Transverse colon (tissue), 4 donors: ENCODE measurements at regions not wholly inside any gene's neighbourhood (a gene's known extent, or its start where the extent isn't known, plus 50 kb on each side); places are given as distances from the start of the nearest gene placed in this dataset.

Experiments used
- DNase-seq: peaks from one replicate; pipeline ENCODE4 v3.0.0-alpha.2; 2019
- H3K27ac ChIP-seq, 4 donors: fragments of 200-600 bp; sonication (generic); 2 replicates each; pipeline ENCODE4 v1.5.1; 2016 to 2018; ENCODE audit warnings: inconsistent platforms in 4 of 4
- H3K27me3 ChIP-seq: fragments of 200-600 bp; sonication (generic); 2 replicates; pipeline ENCODE4 v1.5.1; 2017; ENCODE audit warnings: inconsistent platforms
- H3K36me3 ChIP-seq, 4 donors: fragments of 200-600 bp; sonication (generic); 2 replicates each; pipeline ENCODE4 v1.5.1; 2017 to 2019; ENCODE audit warnings: inconsistent platforms in 4 of 4
- H3K4me1 ChIP-seq, 4 donors: fragments of 200-600 bp; sonication (generic); 2 replicates each; pipeline ENCODE4 v1.5.1; 2017 to 2020; ENCODE audit warnings: inconsistent platforms in 4 of 4
- H3K4me3 ChIP-seq, 4 donors: fragments of 200-600 bp; sonication (generic); 1 replicate in 1 of 4; 2 replicates in 3 of 4; pipeline versions ENCODE4 v1.5.1 to v1.6.1; 2017 to 2019; ENCODE audit warnings: inconsistent platforms in 4 of 4
- H3K9me3 ChIP-seq, 2 donors: fragments of 200-600 bp; sonication (generic); 2 replicates each; pipeline ENCODE4 v1.5.1; 2017 to 2019; ENCODE audit warnings: inconsistent platforms in 2 of 2
- EP300 ChIP-seq: sonication (generic); formaldehyde crosslinking; IDR thresholded peaks from one replicate; pipeline ENCODE4 v1.6.1; 2017; ENCODE audit warnings: antibody characterized with exemption, low read depth
- POLR2A ChIP-seq: fragments of 450-650 bp; IDR thresholded peaks from one replicate; pipeline ENCODE4 v1.6.1; 2016; ENCODE audit warnings: antibody characterized with exemption, mild to moderate bottlenecking, moderate library complexity
- POLR2AphosphoS5 ChIP-seq, 3 donors: sonication (generic); formaldehyde crosslinking; IDR thresholded peaks; one replicate each; pipeline ENCODE4 v1.6.1; 2016; ENCODE audit warnings: antibody characterized with exemption in 3 of 3
- WGBS, 2 donors: methylation state at CpG; one replicate each; pipeline ENCODE4 v1.1.5; 2018; ENCODE audit warnings: low coverage in 1 of 2; 5-methylcytosine and 5-hydroxymethylcytosine counted together
- in situ Hi-C, 4 donors: fragments of 200-750 bp; cut with MboI; loops; one replicate each; pipeline versions ENCODE4 v1.15.0 to v1.15.1; 2017; ENCODE audit warnings: low sequenced_read_pairs in 3 of 4, low pct_ligation_motif_present in 1 of 4, low pct_unique_long_range_greater_than_20kb in 1 of 4
- intact Hi-C: fragments of 100-400 bp; cut with DNase I; formaldehyde crosslinking; loops from one replicate; pipeline ENCODE4 v1.15.1; 2023; ENCODE audit warnings: low total_unique reads
- TF ChIP-seq, protein P1 (sequence below), 5 experiments: fragments of 200-600 bp in 3 of 5; fragments of 450-650 bp in 2 of 5; sonication (generic) in 3 of 5; IDR thresholded peaks; 1 replicate in 2 of 5; 2 replicates in 3 of 5; pipeline ENCODE4 v1.5.1; 2016 to 2017; ENCODE audit warnings: antibody characterized with exemption in 5 of 5, inconsistent platforms in 3 of 5, mild to moderate bottlenecking in 2 of 5, moderate library complexity in 1 of 5

DNA sequence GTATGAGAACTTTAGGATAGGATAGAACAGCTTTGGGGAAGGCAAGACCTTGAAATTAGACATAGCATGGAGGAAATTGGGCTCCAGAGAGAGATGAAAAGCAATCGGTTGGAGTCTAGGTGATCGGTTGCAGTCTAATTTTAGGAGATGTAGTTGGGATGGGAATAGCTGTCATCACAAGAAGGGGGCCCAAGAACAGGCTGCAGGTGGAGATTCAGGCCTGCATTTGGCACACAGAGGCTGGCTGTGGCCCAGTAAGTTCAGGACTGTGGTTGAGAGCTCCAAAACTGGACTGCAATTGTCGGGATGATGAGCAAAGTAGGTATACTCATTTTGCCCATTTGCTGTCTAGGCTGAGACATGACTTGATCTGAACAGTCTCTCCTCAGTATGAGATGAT is 301.3 kb upstream of the B3GALT2 start:
- DNase-seq, result no peak
- Histone ChIP-seq H3K27me3 (no peaks in the 10 kb centered on the region), H3K4me1 (no peaks in the 10 kb centered on the region), H3K36me3 (no peaks in the 10 kb centered on the region), H3K4me3 (no peak overlapping the region), H3K9me3 (peaks cover 2 to 5% of the 10 kb centered on the region in 2 donors), H3K27ac (no peak overlapping the region)
- intact Hi-C loops, result no loop called here
- in situ Hi-C loops, result no loop called here
- TF ChIP-seq POLR2AphosphoS5 (IDR thresholded peaks at IDR 0.05), result no peak
- TF ChIP-seq POLR2A, result no peak
- no peak for TF ChIP-seq EP300
- TF ChIP-seq, protein P1, sequence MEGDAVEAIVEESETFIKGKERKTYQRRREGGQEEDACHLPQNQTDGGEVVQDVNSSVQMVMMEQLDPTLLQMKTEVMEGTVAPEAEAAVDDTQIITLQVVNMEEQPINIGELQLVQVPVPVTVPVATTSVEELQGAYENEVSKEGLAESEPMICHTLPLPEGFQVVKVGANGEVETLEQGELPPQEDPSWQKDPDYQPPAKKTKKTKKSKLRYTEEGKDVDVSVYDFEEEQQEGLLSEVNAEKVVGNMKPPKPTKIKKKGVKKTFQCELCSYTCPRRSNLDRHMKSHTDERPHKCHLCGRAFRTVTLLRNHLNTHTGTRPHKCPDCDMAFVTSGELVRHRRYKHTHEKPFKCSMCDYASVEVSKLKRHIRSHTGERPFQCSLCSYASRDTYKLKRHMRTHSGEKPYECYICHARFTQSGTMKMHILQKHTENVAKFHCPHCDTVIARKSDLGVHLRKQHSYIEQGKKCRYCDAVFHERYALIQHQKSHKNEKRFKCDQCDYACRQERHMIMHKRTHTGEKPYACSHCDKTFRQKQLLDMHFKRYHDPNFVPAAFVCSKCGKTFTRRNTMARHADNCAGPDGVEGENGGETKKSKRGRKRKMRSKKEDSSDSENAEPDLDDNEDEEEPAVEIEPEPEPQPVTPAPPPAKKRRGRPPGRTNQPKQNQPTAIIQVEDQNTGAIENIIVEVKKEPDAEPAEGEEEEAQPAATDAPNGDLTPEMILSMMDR (IDR thresholded peaks at IDR 0.05), result no peak
- 93 to 94% methylated on average over 3 of the region's 3 CpGs for WGBS, 2 donors

DNA sequence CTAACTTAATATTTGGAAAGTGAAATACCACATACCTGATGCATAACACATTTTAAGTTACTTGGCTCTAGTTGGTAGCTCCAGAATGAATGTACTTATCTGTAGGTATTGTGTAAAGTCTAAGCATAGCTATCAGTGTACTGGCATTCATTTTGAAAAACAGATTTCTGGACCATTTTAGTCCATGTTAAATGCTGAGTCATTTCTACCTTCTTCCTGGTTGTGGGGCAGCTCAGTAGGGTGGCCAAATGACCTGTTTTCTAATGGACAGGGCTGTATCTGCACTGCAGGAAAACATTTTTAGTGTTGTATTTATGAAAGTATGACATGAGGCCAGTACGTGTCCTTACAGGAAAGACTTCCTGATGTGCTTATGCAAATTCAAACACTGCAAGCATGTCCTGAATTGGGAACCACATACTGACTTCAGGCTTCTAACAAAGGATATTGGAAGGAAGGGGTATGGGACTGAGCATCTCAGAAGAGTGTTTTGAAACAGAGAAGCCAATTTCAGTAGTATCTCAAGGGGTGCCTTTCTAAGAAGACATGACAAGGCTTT is 300.3 kb upstream of the B3GALT2 start:
- H3K36me3 ChIP-seq, result no peaks in the 10 kb centered on the region
- no peaks in the 10 kb centered on the region for H3K27me3 ChIP-seq
- H3K4me3 ChIP-seq, result no peak overlapping the region
- peaks cover 2 to 5% of the 10 kb centered on the region in 2 donors for H3K9me3 ChIP-seq
- H3K4me1 ChIP-seq, result no peaks in the 10 kb centered on the region
- H3K27ac ChIP-seq, result no peak overlapping the region
- no peak for TF ChIP-seq POLR2AphosphoS5 (IDR thresholded peaks at IDR 0.05)
- TF ChIP-seq POLR2A, result no peak
- TF ChIP-seq, protein P1 (IDR thresholded peaks at IDR 0.05), result no peak
- no peak for TF ChIP-seq EP300
- in situ Hi-C loops, result no loop called here
- no peak for DNase-seq
- WGBS, 2 donors, result 23% methylated on average over 1 of the region's 1 CpG; no CpG with 5 or more reads in 1 of the 2 donors
- intact Hi-C loops, result no loop called here

DNA sequence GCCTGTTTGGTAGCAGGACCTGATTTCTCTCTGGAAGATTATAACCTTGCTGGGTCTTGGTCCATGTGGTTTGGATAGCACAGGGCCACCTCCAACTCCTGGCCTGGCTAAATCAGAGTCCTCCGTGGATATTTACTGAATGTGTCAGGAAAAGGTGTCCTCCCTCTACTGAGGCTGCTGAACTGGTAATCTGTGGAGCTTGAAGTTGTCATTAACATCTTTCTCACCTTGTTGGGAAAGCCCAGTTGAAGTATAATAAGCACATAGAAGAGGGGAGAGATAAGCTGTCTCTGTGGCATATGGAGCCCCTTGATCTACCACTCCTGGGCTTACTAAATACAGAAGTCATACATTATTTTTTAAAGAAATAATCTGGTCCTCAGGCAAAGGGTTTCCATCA is 294.3 kb upstream of the B3GALT2 start:
- no peak overlapping the region for H3K4me3 ChIP-seq
- in situ Hi-C loops (no loop called here), intact Hi-C loops (no loop called here)
- no peaks in the 10 kb centered on the region for H3K36me3 ChIP-seq
- peaks cover 0 to 5% of the 10 kb centered on the region in 2 donors for H3K9me3 ChIP-seq
- peak overlapping the region in 1 of 4 donors; percentile 0 for H3K27ac ChIP-seq
- TF ChIP-seq, protein P1 (IDR thresholded peaks at IDR 0.05), result no peak
- no peak for TF ChIP-seq POLR2A
- WGBS, 2 donors, result 77% methylated on average over 1 of the region's 1 CpG; no CpG with 5 or more reads in 1 of the 2 donors
- no peaks in the 10 kb centered on the region for H3K4me1 ChIP-seq
- DNase-seq, result no peak
- no peaks in the 10 kb centered on the region for H3K27me3 ChIP-seq

DNA sequence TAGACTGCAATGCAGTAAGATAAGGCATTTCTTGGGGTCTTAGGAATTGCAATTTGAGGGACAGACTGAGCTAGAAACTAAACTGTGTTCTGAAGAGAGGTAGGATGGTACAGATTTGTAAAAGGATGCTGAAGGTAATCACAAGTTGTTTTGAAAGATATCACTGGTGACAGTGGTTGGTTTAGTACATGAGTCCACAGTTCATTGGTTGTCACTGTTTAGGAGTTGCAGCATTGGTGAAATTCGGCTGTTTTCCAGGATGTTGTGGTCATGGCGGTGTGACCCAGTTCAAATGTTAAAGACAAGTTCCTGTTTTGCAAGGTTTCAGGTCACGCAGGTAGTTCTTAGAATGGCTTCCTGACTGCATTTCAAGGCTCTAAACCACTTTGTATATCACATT is 292.8 kb upstream of the B3GALT2 start:
- Histone ChIP-seq H3K27ac (peak overlapping the region in 1 of 4 donors; percentile 19), H3K27me3 (no peaks in the 10 kb centered on the region), H3K9me3 (no peaks in the 10 kb centered on the region), H3K4me1 (no peaks in the 10 kb centered on the region), H3K4me3 (no peak overlapping the region), H3K36me3 (no peaks in the 10 kb centered on the region)
- in situ Hi-C loops, result no loop called here
- 58 to 77% methylated on average over 3 of the region's 3 CpGs for WGBS, 2 donors
- DNase-seq, result peak; percentile 60
- intact Hi-C loops, result no loop called here
- TF ChIP-seq EP300 (no peak), POLR2AphosphoS5 (IDR thresholded peaks at IDR 0.05) (peak in 2 of 3 donors; percentile 28 to 51)

DNA sequence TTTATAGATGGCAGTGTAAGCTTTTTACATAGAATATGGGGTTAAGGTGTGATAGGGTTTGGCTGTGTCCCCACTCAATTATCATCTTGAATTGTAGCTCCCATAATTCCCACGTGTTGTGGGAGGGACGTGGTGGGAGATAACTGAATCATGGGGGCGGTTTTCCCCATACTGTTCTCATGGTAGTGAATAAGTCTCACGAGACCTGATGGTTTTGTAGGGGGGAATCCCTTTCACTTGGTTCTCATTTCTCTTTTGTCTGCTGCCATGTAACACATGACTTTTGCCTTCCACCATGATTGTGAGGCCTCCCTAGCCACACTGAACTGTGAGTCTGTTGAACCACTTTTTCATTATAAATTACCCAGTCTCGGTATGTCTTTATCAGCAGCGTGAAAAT is 290.3 kb upstream of the B3GALT2 start:
- Histone ChIP-seq H3K4me1 (no peaks in the 10 kb centered on the region), H3K4me3 (no peak overlapping the region), H3K36me3 (no peaks in the 10 kb centered on the region), H3K27me3 (no peaks in the 10 kb centered on the region), H3K9me3 (no peaks in the 10 kb centered on the region), H3K27ac (no peak overlapping the region)
- TF ChIP-seq, protein P1 (IDR thresholded peaks at IDR 0.05), result no peak
- no peak for TF ChIP-seq EP300
- no peak for TF ChIP-seq POLR2A
- no peak for TF ChIP-seq POLR2AphosphoS5 (IDR thresholded peaks at IDR 0.05)
- DNase-seq, result no peak
- 79 to 87% methylated on average over 4 to 6 of the region's 6 CpGs for WGBS, 2 donors
- intact Hi-C loops, result no loop called here
- in situ Hi-C loops, result no loop called here
